Motor neuron (in vitro differentiated cells): ENCODE measurements at regions not wholly inside any gene's neighbourhood (a gene's known extent, or its start where the extent isn't known, plus 50 kb on each side); places are given as distances from the start of the nearest gene placed in this dataset.

Experiments
- ATAC-seq, 8 experiments: fragments of 200-7000 bp; cut with Tn5 transposase; replicated peaks in 6 of 8; 2 replicates each; pipeline ENCODE4 v1.8.0; 2021; ENCODE audit warnings: mild to moderate bottlenecking in 8 of 8, moderate library complexity in 8 of 8
- H3K27ac ChIP-seq, 2 donors: fragments of 250-450 bp; sonication (Bioruptor Pico); 2 replicates each; pipeline ENCODE4 v1.9.0; 2021; ENCODE audit warnings: antibody characterized with exemption in 2 of 2, mild to moderate bottlenecking in 2 of 2, moderate library complexity in 1 of 2
- H3K4me1 ChIP-seq, 2 donors: fragments of 250-450 bp; sonication (Bioruptor Pico); replicated peaks in 1 of 2; 2 replicates each; pipeline ENCODE4 v1.6.1; 2021; ENCODE audit warnings: antibody characterized with exemption in 2 of 2, mild to moderate bottlenecking in 2 of 2, moderate library complexity in 1 of 2
- H3K4me3 ChIP-seq, 5 donors: fragments of 250-450 bp; sonication (Bioruptor Pico); 2 replicates each; pipeline ENCODE4 v1.9.0; 2021; ENCODE audit warnings: antibody characterized with exemption in 5 of 5, mild to moderate bottlenecking in 5 of 5, moderate library complexity in 4 of 5
- WGBS, 10 experiments: fragments of 450-650 bp; shearing (Covaris generic); methylation state at CpG; one replicate each; pipeline ENCODE4 v1.0.0; 2022; 5-methylcytosine and 5-hydroxymethylcytosine counted together
- in situ Hi-C, 9 experiments: fragments of 400-800 bp; cut with MboI; loops; one replicate each; pipeline ENCODE4 v1.15.0; 2021; ENCODE audit warnings: low sequenced_read_pairs in 9 of 9, low pct_unique_long_range_greater_than_20kb in 2 of 9; ENCODE audit not compliant: unreplicated experiment in 9 of 9

DNA sequence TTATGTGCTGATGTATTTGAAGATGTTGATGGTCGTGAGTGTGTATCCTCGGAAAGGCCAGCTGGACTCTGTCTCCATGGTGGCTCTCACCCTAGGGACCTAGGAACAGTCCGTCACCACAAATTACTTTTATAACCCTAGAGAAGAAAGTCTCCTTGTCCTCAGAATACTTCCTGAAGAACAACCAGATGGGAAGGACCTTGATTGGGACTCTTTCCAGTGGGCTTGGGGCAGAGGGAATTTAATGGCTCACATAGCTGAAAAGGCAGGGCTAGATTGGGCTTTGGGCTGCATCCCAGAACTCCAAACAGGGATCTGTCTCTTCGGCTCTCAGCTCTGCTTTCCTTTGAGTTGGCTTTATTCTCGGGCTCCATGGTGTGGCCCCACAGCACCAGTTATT is 90.8 kb downstream of the TBX19 start:
- no peaks in the 10 kb centered on the region for H3K4me1 ChIP-seq
- H3K27ac ChIP-seq = no peak overlapping the region
- no peak overlapping the region for H3K4me3 ChIP-seq
- WGBS, 10 experiments = 0 to 100% (median 77%) methylated on average over 1 to 4 of the region's 5 CpGs; no CpG with 5 or more reads in 3 of the 10 experiments
- ATAC-seq = no peak
- in situ Hi-C loops = no loop called here

DNA sequence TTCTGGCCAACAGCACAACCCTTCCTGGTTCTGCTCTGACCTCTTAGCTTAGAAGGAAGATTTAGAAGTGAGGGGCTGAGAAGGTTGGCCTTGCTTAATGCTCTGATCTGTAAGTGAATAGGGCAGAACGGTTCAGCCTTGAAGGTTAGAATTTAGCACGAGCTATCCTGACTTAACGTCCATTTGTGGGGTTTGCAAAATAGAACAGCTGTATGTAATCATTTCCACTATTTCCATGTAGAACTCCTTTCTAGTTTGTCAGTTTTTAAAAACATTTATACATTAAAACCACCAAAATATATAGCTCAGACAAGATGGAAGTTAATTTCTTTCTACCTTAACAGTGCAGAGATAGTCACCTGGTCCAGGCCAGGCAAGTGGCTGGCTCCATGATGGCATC is 89.9 kb downstream of the TBX19 start:
- Histone ChIP-seq H3K27ac (no peak overlapping the region), H3K4me3 (no peak overlapping the region), H3K4me1 (no peaks in the 10 kb centered on the region)
- in situ Hi-C loops = no loop called here
- ATAC-seq = no peak
- WGBS, 10 experiments = 0 to 90% (median 75%) methylated on average over 1 to 3 of the region's 3 CpGs; no CpG with 5 or more reads in 4 of the 10 experiments

DNA sequence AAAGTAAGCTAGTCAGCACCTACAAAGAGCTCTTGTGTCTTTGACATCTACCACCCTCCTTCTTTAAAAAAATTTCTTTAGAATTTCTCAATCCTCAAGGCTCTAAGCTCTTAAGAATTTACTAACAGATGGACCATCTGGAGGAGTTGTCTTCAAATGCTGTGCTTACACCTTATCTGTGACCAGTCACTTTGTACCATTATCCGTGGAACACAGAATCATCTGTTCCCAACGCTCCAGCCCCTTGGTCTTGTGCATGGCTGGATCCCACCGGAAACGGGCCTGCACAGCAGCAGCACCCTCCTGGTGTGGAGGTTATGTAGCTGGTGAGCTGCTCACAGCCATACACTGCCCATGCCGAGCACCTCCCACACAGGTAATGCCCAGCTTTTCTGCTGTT is 89.0 kb downstream of the TBX19 start:
- ATAC-seq = no peak

DNA sequence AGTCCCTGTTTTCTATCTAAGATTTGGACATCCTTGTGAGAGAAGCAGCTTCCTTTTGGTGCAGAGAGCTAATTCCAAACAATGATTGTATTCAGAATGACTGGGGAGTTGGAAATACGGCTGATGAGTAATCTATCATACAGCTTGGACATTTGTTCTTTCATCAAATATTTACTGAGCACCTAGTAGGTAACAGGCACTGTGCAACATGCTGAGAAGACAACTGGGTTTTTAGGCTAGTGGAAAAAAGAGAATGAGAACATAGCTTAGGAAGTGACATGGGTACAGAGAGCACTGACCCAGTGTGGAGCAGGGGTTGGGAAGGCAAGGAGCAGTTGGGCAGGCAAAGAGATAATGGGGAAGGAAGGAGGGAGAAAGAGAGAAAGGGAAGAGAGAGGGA is 87.5 kb downstream of the TBX19 start:
- WGBS, 10 experiments = 33 to 83% (median 56%) methylated on average over 1 of the region's 1 CpG; no CpG with 5 or more reads in 6 of the 10 experiments
- in situ Hi-C loops = no loop called here

More for the DNA sequence above, 89.0 kb downstream of the TBX19 start:
- no peaks in the 10 kb centered on the region for H3K4me1 ChIP-seq
- no peak overlapping the region for H3K27ac ChIP-seq
- H3K4me3 ChIP-seq = no peak overlapping the region
- 63 to 100% (median 96%) methylated on average over 1 to 5 of the region's 5 CpGs; no CpG with 5 or more reads in 2 of the 10 experiments for WGBS, 10 experiments
- in situ Hi-C loops = no loop called here

DNA sequence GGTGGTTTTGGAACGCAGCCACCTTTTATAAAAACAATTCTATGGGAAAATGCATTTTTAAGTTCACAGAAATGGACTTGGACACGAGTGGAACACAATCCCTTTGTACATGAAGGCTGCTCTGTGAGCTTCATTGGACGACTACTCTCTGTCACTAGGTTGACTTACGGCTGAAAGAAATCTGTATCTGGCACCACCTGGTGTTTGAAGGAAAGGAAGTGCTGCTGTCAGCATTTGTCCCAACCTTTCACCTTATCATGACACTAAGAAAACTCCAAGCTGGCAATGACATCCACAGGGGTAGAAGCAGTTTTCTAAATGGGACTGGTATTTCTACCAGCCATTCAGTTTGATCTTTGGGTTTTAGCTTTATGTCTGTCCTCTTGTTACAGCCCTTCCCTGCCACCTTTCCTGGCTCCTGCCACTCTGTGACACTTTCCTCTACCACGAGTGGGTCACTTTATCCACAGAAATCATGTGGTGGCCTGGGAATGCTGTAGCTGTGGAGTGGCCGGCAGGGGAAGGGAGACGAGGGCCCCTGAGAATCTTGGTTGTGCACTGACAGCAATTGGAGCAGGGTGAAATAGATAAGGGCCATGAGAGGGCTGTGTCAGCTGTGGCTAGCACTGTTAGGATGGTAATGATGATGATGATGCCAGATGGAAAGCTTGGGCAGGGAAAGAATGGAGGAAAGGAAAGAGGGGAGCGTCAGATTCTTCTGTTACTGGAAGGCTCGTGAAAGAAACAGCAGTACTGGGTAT is 85.2 kb downstream of the TBX19 start:
- H3K4me3 ChIP-seq = no peak overlapping the region
- in situ Hi-C loops = no loop called here
- 21 to 83% (median 51%) methylated on average over 2 to 9 of the region's 9 CpGs; no CpG with 5 or more reads in 2 of the 10 experiments for WGBS, 10 experiments
- H3K27ac ChIP-seq = no peak overlapping the region
- no peaks in the 10 kb centered on the region for H3K4me1 ChIP-seq
- ATAC-seq = peak in 1 of 8 experiments; percentile 56

More for the DNA sequence above, 87.5 kb downstream of the TBX19 start:
- Histone ChIP-seq H3K4me1 (no peaks in the 10 kb centered on the region), H3K4me3 (no peak overlapping the region), H3K27ac (no peak overlapping the region)
- ATAC-seq = no peak
